Activated CD8-positive, alpha-beta memory T cell treated with anti-CD3 and anti-CD28 coated beads, Interleukin-2, amount 50 U/mL, for 24 hours (primary cell): ENCODE measurements at regions not wholly inside any gene's neighbourhood (a gene's known extent, or its start where the extent isn't known, plus 50 kb on each side); places are given as distances from the start of the nearest gene placed in this dataset.

Experiments
- DNase-seq: peaks from one replicate; pipeline ENCODE4 v3.0.0-alpha.2; 2020; ENCODE audit errors: extremely low read depth

- no peak for DNase-seq
Measured at GRCh38 chr20:50286174-50286511, 95.5 kb downstream of the CEBPB start.

GRCh38 chr20:50286609-50287008 lies 96.0 kb downstream of the CEBPB start:
- DNase-seq: no peak

GRCh38 chr20:50287512-50287911 lies 96.9 kb downstream of the CEBPB start:
- no peak for DNase-seq

- DNase-seq: no peak
Measured at GRCh38 chr20:50288128-50288623, 97.5 kb downstream of the CEBPB start.

- DNase-seq: no peak
Measured at GRCh38 chr20:50289581-50289980, 99.0 kb downstream of the CEBPB start.

- no peak for DNase-seq
Measured at GRCh38 chr20:50290112-50290511, 99.5 kb downstream of the CEBPB start.

GRCh38 chr20:50290808-50291207 lies 100.2 kb downstream of the CEBPB start:
- DNase-seq: no peak

- DNase-seq: no peak
Measured at GRCh38 chr20:50291254-50292078, 100.8 kb downstream of the CEBPB start.

GRCh38 chr20:50292079-50292590 lies 101.5 kb downstream of the CEBPB start:
- DNase-seq: no peak

- no peak for DNase-seq
Measured at GRCh38 chr20:50292591-50293283, 102.1 kb downstream of the CEBPB start.

GRCh38 chr20:50293284-50294139 lies 102.9 kb downstream of the CEBPB start:
- no peak for DNase-seq

- no peak for DNase-seq
Measured at GRCh38 chr20:50294164-50295088, 103.8 kb downstream of the CEBPB start.

- DNase-seq: no peak
Measured at GRCh38 chr20:50295345-50295744, 104.7 kb downstream of the CEBPB start.

GRCh38 chr20:50295762-50296449 lies 105.3 kb downstream of the CEBPB start:
- DNase-seq: no peak

GRCh38 chr20:50296450-50297375 lies 106.1 kb downstream of the CEBPB start:
- no peak for DNase-seq

- no peak for DNase-seq
Measured at GRCh38 chr20:50297498-50298376, 107.1 kb downstream of the CEBPB start.

- DNase-seq: no peak
Measured at GRCh38 chr20:50298554-50299324, 108.1 kb downstream of the CEBPB start.

GRCh38 chr20:50299325-50299629 lies 108.6 kb downstream of the CEBPB start:
- DNase-seq: no peak
